GM06990 (cell line): ENCODE measurements at regions not wholly inside any gene's neighbourhood (a gene's known extent, or its start where the extent isn't known, plus 50 kb on each side); places are given as distances from the start of the nearest gene placed in this dataset.

Source experiments
- DNase-seq: peaks from one replicate; pipeline ENCODE4 v3.0.0-alpha.2; 2011; ENCODE audit not compliant: insufficient read length; ENCODE audit errors: extremely low read depth
- H3K27me3 ChIP-seq: replicated peaks from 2 replicates; pipeline ENCODE4 v1.6.0; 2011; ENCODE audit warnings: low read length; ENCODE audit not compliant: control insufficient read depth, insufficient read depth
- H3K36me3 ChIP-seq: 2 replicates; pipeline ENCODE4 v1.5.1; 2011; ENCODE audit warnings: low read length; ENCODE audit not compliant: control insufficient read depth, insufficient read depth
- H3K4me3 ChIP-seq: replicated peaks from 2 replicates; pipeline ENCODE4 v1.5.1; 2011; ENCODE audit warnings: low read depth, mild to moderate bottlenecking, control low read depth, low read length
- CTCF ChIP-seq: IDR thresholded peaks from 2 replicates; pipeline ENCODE4 v1.5.1; 2011; ENCODE audit warnings: low read length, control low read depth, mild to moderate bottlenecking, inconsistent platforms; ENCODE audit not compliant: insufficient read depth, poor library complexity, severe bottlenecking

DNA sequence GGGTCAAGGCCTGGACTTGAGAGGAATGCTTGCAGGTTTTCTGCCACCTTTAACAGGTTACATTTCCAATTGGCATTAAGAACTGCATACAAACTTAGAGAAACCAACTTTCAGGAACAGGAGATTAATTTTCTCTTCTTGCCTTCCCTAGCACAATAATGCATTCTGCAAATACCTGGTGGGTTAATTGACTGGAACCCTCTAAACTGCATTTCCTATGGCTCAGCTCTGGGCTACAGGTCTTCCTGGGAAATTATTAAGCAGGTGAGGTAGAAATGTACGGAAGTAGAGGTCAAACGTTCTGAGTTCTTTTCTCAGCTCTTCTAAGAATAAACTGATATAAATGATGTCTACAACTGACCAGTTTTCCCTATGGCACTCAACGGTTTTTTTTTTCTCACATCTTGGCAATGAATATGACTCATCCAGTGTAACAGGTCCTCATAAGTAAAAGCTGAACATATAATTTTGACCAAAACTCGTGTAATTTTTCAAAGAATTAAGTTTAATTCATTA, 144.9 kb upstream of the PELI2 start:
- Histone ChIP-seq H3K36me3 (no peaks in the 10 kb centered on the region), H3K27me3 (no peaks in the 10 kb centered on the region; the same call in 1 of the 2 replicates), H3K4me3 (no peak overlapping the region)
- no peak for DNase-seq
- no peak for TF ChIP-seq CTCF

DNA sequence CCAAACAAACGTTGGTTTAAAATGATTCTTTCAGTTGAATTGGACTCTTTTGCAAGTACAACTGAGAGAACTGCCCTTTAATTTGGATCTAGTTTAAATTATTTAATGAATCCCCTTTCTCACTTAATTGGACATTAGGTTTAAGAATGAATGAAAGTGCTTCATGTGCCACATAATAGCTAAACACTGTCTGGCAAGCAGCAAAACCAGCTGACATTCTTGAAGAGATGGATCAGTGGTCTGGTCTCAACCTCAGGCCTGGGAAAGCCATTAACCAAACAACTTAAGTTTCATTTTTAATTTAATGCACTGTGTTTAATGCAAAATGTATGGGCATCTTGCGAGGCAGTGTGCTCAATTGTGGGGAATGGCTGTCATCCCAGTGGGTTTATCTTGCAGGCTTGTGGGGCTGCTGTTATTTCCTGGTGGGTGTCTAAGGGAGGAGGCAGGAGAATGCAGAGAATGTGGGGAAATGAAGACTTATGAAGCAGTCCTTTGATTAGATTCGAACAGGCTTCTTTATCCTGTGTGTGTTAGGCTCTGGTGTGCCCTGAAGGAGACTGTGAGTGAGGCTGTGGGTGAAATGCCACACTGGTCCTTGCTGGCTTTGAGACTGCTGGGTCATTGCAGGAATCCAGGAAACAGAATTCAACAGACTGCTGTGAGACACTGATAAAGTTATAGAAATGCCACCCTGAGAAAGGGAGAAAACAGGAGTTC, 144.1 kb upstream of the PELI2 start:
- DNase-seq, result no peak
- Histone ChIP-seq H3K27me3 (no peaks in the 10 kb centered on the region), H3K36me3 (no peaks in the 10 kb centered on the region), H3K4me3 (no peak overlapping the region)
- TF ChIP-seq CTCF, result no peak

DNA sequence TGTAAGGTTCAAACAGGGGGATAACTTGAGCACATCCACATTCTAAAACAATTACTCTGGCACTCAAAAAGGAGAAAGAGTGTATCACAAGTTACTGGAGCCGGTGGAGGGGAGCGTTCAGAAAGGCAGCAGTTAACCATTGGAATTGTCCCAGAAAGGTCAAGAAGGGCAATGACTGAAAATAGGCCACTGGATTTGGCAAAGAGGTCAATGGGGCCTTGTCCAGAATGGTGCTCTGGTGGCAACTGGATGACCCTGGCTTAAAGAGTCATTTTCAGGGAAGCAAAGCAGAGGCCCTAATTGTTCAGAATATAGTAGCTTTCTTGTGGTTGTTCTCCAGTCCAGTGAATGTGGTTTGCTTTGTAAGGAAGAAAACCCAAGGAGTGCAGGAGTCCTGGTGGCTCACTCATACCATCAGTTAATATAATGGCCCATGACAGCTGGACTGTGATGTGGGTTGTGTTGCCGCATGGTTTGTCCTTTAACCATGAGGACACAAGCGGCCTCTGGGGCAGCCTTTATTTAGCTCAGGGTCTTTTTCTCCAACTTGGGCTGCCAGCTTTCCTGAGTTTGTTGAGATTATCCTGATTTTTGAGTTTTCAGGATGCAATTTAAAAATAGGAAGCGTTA, 142.8 kb upstream of the PELI2 start:
- Histone ChIP-seq H3K36me3 (no peaks in the 10 kb centered on the region), H3K4me3 (no peak overlapping the region), H3K27me3 (no peaks in the 10 kb centered on the region)
- no peak for TF ChIP-seq CTCF
- no peak for DNase-seq

GRCh38 chr14:55976219-55976618, 142.0 kb upstream of the PELI2 start:
- DNase-seq, result no peak
- H3K36me3 ChIP-seq, result no peaks in the 10 kb centered on the region
- H3K4me3 ChIP-seq, result no peak overlapping the region
- TF ChIP-seq CTCF, result no peak
- H3K27me3 ChIP-seq, result no peaks in the 10 kb centered on the region

DNA sequence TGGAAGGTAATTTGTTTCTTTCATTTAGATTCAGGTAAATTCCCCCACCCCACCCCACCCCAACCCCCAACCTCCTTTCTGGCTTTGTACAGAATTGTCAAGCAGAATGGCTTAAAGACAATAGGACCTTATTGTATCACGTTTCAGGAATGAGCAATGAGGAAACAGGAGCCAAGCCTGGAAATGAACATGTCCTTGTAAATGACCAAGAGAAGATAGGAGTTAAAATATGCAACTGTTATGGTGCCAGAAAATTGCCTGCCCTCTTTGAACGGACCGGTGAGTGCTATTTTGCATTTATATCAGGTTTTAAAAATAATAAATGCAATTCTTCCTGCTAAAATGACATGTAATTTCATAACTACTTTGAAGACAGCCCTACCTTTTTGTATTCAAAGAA, 141.6 kb upstream of the PELI2 start:
- H3K27me3 ChIP-seq, result no peaks in the 10 kb centered on the region
- no peak overlapping the region for H3K4me3 ChIP-seq
- DNase-seq, result no peak
- TF ChIP-seq CTCF, result no peak
- no peaks in the 10 kb centered on the region for H3K36me3 ChIP-seq
